ENCODE measurements at regions not wholly inside any gene's neighbourhood (a gene's known extent, or its start where the extent isn't known, plus 50 kb on each side); places are given as distances from the start of the nearest gene placed in this dataset.

GRCh38 chr14:83309211-83309610, 1775.6 kb upstream of the SEL1L start:
- Histone ChIP-seq H3K79me1 (ENCODE audit: low read length) (no peaks in the 10 kb centered on the region), H2BK120ac (ENCODE audit: insufficient read depth, low read length, poor library complexity) (no peak overlapping the region), H3K4me2 (ENCODE audit: low read length) (no peak overlapping the region), H3K27ac (ENCODE audit: low read depth, low read length) (no peak overlapping the region), H3K18ac (ENCODE audit: low read length) (no peak overlapping the region), H3K14ac (ENCODE audit: low read length) (no peak overlapping the region), H4K12ac (ENCODE audit: low read depth, low read length) (no peak overlapping the region), H4K91ac (ENCODE audit: low read depth, low read length) (no peak overlapping the region), H3K79me2 (ENCODE audit: control insufficient read depth, insufficient read depth, low read length, poor library complexity) (no peaks in the 10 kb centered on the region), H2BK12ac (ENCODE audit: low read length) (no peak overlapping the region), H4K8ac (ENCODE audit: low read depth, low read length) (no peak overlapping the region), H3K4ac (ENCODE audit: low read depth, low read length) (no peak overlapping the region), H2AK5ac (ENCODE audit: low read length) (no peak overlapping the region), H3K36me3 (ENCODE audit: control insufficient read depth in 1 of 2, insufficient read depth in 2 of 2, low read length in 2 of 2) (no peaks in the 10 kb centered on the region), H2BK5ac (ENCODE audit: low read depth, low read length, poor library complexity) (no peak overlapping the region), H3K27me3 (ENCODE audit: insufficient read depth, low read length) (no peaks in the 10 kb centered on the region), H3K4me3 (ENCODE audit: low read depth, low read length) (no peak overlapping the region), H3K23ac (ENCODE audit: low read length) (no peak overlapping the region), H3K9ac (ENCODE audit: low read length) (no peak overlapping the region), H2AFZ (ENCODE audit: insufficient read depth, low read length, poor library complexity) (no peak overlapping the region), H3K9me3 (ENCODE audit: insufficient read depth, low read depth, low read length) (no peaks in the 10 kb centered on the region), H3K4me1 (ENCODE audit: control insufficient read depth in 1 of 2, insufficient read depth in 2 of 2, low read length in 2 of 2) (no peaks in the 10 kb centered on the region)
- no CpG with 5 or more reads among the region's 1 CpG for WGBS (ENCODE audit: extremely low coverage, insufficient coverage, insufficient read length)
- DNase-seq, result no peak

- no peak for DNase-seq
- Histone ChIP-seq H3K27ac (ENCODE audit: low read depth, low read length) (no peak overlapping the region), H3K79me1 (ENCODE audit: low read length) (no peaks in the 10 kb centered on the region), H3K23ac (ENCODE audit: low read length) (no peak overlapping the region), H3K14ac (ENCODE audit: low read length) (no peak overlapping the region), H3K9me3 (ENCODE audit: insufficient read depth, low read depth, low read length) (no peaks in the 10 kb centered on the region), H3K4ac (ENCODE audit: low read depth, low read length) (no peak overlapping the region), H4K8ac (ENCODE audit: low read depth, low read length) (no peak overlapping the region), H2BK120ac (ENCODE audit: insufficient read depth, low read length, poor library complexity) (no peak overlapping the region), H2AFZ (ENCODE audit: insufficient read depth, low read length, poor library complexity) (no peak overlapping the region), H3K27me3 (ENCODE audit: insufficient read depth, low read length) (no peaks in the 10 kb centered on the region), H3K4me2 (ENCODE audit: low read length) (no peak overlapping the region), H3K36me3 (ENCODE audit: control insufficient read depth in 1 of 2, insufficient read depth in 2 of 2, low read length in 2 of 2) (no peaks in the 10 kb centered on the region), H3K9ac (ENCODE audit: low read length) (no peak overlapping the region), H4K12ac (ENCODE audit: low read depth, low read length) (no peak overlapping the region), H4K91ac (ENCODE audit: low read depth, low read length) (no peak overlapping the region), H2BK12ac (ENCODE audit: low read length) (no peak overlapping the region), H3K18ac (ENCODE audit: low read length) (no peak overlapping the region), H3K4me3 (ENCODE audit: low read depth, low read length) (no peak overlapping the region), H3K79me2 (ENCODE audit: control insufficient read depth, insufficient read depth, low read length, poor library complexity) (no peaks in the 10 kb centered on the region), H2AK5ac (ENCODE audit: low read length) (no peak overlapping the region), H3K4me1 (ENCODE audit: control insufficient read depth in 1 of 2, insufficient read depth in 2 of 2, low read length in 2 of 2) (no peaks in the 10 kb centered on the region), H2BK5ac (ENCODE audit: low read depth, low read length, poor library complexity) (no peak overlapping the region)
- no CpG with 5 or more reads among the region's 3 CpGs for WGBS (ENCODE audit: extremely low coverage, insufficient coverage, insufficient read length)
These were observed 1776.2 kb upstream of the SEL1L start for GRCh38 chr14:83309833-83310232.

- H3K4ac ChIP-seq (ENCODE audit: low read depth, low read length), result no peak overlapping the region
- H3K23ac ChIP-seq (ENCODE audit: low read length), result no peak overlapping the region
- no peak overlapping the region for H2AFZ ChIP-seq (ENCODE audit: insufficient read depth, low read length, poor library complexity)
- no peak overlapping the region for H3K4me2 ChIP-seq (ENCODE audit: low read length)
- no peak overlapping the region for H2AK5ac ChIP-seq (ENCODE audit: low read length)
- no peak overlapping the region for H2BK12ac ChIP-seq (ENCODE audit: low read length)
- DNase-seq, result no peak
- H3K79me2 ChIP-seq (ENCODE audit: control insufficient read depth, insufficient read depth, low read length, poor library complexity), result no peaks in the 10 kb centered on the region
- no peak overlapping the region for H2BK5ac ChIP-seq (ENCODE audit: low read depth, low read length, poor library complexity)
- H2BK120ac ChIP-seq (ENCODE audit: insufficient read depth, low read length, poor library complexity), result no peak overlapping the region
- no peaks in the 10 kb centered on the region for H3K79me1 ChIP-seq (ENCODE audit: low read length)
- no peak overlapping the region for H4K8ac ChIP-seq (ENCODE audit: low read depth, low read length)
- no peak overlapping the region for H3K27ac ChIP-seq (ENCODE audit: low read depth, low read length)
- H4K91ac ChIP-seq (ENCODE audit: low read depth, low read length), result no peak overlapping the region
- H3K9me3 ChIP-seq (ENCODE audit: insufficient read depth, low read depth, low read length), result no peaks in the 10 kb centered on the region
- no peaks in the 10 kb centered on the region for H3K27me3 ChIP-seq (ENCODE audit: insufficient read depth, low read length)
- H3K18ac ChIP-seq (ENCODE audit: low read length), result no peak overlapping the region
- no peaks in the 10 kb centered on the region for H3K36me3 ChIP-seq (ENCODE audit: control insufficient read depth in 1 of 2, insufficient read depth in 2 of 2, low read length in 2 of 2)
- no peak overlapping the region for H3K9ac ChIP-seq (ENCODE audit: low read length)
- no peaks in the 10 kb centered on the region for H3K4me1 ChIP-seq (ENCODE audit: control insufficient read depth in 1 of 2, insufficient read depth in 2 of 2, low read length in 2 of 2)
- no peak overlapping the region for H3K14ac ChIP-seq (ENCODE audit: low read length)
- H4K12ac ChIP-seq (ENCODE audit: low read depth, low read length), result no peak overlapping the region
- no peak overlapping the region for H3K4me3 ChIP-seq (ENCODE audit: low read depth, low read length)
- no CpG with 5 or more reads among the region's 2 CpGs for WGBS (ENCODE audit: extremely low coverage, insufficient coverage, insufficient read length)
These were observed 1778.9 kb upstream of the SEL1L start for GRCh38 chr14:83312511-83312910.

DNA sequence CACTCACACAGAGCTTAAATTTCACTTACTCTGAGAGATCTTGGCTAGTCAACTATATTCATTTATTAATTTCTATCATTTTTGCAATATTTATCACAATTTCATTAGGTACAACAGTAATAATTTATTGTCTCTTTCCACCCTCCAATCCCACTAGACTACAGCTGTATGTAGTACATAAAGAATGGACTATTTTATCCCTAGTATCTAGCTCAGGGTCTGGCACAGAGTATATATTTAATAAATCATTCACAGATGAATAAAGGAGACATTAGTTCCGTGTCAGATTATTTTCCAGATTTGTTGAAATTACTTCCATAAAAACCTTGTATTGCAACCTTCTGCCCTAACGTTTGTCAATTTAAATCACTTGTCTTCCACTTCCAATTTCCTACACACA, 1781.1 kb upstream of the SEL1L start:
- H4K91ac ChIP-seq (ENCODE audit: low read depth, low read length), result no peak overlapping the region
- H4K12ac ChIP-seq (ENCODE audit: low read depth, low read length), result no peak overlapping the region
- no peak overlapping the region for H2BK5ac ChIP-seq (ENCODE audit: low read depth, low read length, poor library complexity)
- no peak overlapping the region for H3K4ac ChIP-seq (ENCODE audit: low read depth, low read length)
- H3K14ac ChIP-seq (ENCODE audit: low read length), result no peak overlapping the region
- no peak overlapping the region for H4K8ac ChIP-seq (ENCODE audit: low read depth, low read length)
- no peak overlapping the region for H3K23ac ChIP-seq (ENCODE audit: low read length)
- H2AK5ac ChIP-seq (ENCODE audit: low read length), result no peak overlapping the region
- H3K36me3 ChIP-seq (ENCODE audit: control insufficient read depth in 1 of 2, insufficient read depth in 2 of 2, low read length in 2 of 2), result no peaks in the 10 kb centered on the region
- H2AFZ ChIP-seq (ENCODE audit: insufficient read depth, low read length, poor library complexity), result no peak overlapping the region
- no peaks in the 10 kb centered on the region for H3K27me3 ChIP-seq (ENCODE audit: insufficient read depth, low read length)
- H3K27ac ChIP-seq (ENCODE audit: low read depth, low read length), result no peak overlapping the region
- DNase-seq, result no peak
- no peak overlapping the region for H3K4me3 ChIP-seq (ENCODE audit: low read depth, low read length)
- WGBS (ENCODE audit: extremely low coverage, insufficient coverage, insufficient read length), result no CpG with 5 or more reads among the region's 2 CpGs
- H2BK12ac ChIP-seq (ENCODE audit: low read length), result no peak overlapping the region
- no peaks in the 10 kb centered on the region for H3K79me2 ChIP-seq (ENCODE audit: control insufficient read depth, insufficient read depth, low read length, poor library complexity)
- H3K79me1 ChIP-seq (ENCODE audit: low read length), result no peaks in the 10 kb centered on the region
- no peak overlapping the region for H3K9ac ChIP-seq (ENCODE audit: low read length)
- no peak overlapping the region for H3K18ac ChIP-seq (ENCODE audit: low read length)
- no peaks in the 10 kb centered on the region for H3K4me1 ChIP-seq (ENCODE audit: control insufficient read depth in 1 of 2, insufficient read depth in 2 of 2, low read length in 2 of 2)
- no peaks in the 10 kb centered on the region for H3K9me3 ChIP-seq (ENCODE audit: insufficient read depth, low read depth, low read length)
- H2BK120ac ChIP-seq (ENCODE audit: insufficient read depth, low read length, poor library complexity), result no peak overlapping the region
- H3K4me2 ChIP-seq (ENCODE audit: low read length), result no peak overlapping the region
